ENCODE measurements at regions not wholly inside any gene's neighbourhood (a gene's known extent, or its start where the extent isn't known, plus 50 kb on each side); places are given as distances from the start of the nearest gene placed in this dataset.

- TF ChIP-seq, protein P1, sequence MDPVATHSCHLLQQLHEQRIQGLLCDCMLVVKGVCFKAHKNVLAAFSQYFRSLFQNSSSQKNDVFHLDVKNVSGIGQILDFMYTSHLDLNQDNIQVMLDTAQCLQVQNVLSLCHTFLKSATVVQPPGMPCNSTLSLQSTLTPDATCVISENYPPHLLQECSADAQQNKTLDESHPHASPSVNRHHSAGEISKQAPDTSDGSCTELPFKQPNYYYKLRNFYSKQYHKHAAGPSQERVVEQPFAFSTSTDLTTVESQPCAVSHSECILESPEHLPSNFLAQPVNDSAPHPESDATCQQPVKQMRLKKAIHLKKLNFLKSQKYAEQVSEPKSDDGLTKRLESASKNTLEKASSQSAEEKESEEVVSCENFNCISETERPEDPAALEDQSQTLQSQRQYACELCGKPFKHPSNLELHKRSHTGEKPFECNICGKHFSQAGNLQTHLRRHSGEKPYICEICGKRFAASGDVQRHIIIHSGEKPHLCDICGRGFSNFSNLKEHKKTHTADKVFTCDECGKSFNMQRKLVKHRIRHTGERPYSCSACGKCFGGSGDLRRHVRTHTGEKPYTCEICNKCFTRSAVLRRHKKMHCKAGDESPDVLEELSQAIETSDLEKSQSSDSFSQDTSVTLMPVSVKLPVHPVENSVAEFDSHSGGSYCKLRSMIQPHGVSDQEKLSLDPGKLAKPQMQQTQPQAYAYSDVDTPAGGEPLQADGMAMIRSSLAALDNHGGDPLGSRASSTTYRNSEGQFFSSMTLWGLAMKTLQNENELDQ (CRISPR knock-in tag; IDR thresholded peaks at IDR 0.05; ENCODE audit: borderline replicate concordance): no peak
- TF ChIP-seq NR3C1 (CRISPR knock-in tag; IDR thresholded peaks at IDR 0.05) (no peak), GABPB1 (CRISPR knock-in tag; IDR thresholded peaks at IDR 0.05) (no peak), ZNF830 (CRISPR knock-in tag; IDR thresholded peaks at IDR 0.05) (no peak), CBX8 (IDR thresholded peaks at IDR 0.05; ENCODE audit: borderline replicate concordance, extremely low read depth, low read depth, low read length, poor library complexity, severe bottlenecking) (no peak), MTA2 (IDR thresholded peaks at IDR 0.05; ENCODE audit: low read depth) (no peak), TAL1 (IDR thresholded peaks at IDR 0.05) (no peak)
- TF ChIP-seq, protein P2, sequence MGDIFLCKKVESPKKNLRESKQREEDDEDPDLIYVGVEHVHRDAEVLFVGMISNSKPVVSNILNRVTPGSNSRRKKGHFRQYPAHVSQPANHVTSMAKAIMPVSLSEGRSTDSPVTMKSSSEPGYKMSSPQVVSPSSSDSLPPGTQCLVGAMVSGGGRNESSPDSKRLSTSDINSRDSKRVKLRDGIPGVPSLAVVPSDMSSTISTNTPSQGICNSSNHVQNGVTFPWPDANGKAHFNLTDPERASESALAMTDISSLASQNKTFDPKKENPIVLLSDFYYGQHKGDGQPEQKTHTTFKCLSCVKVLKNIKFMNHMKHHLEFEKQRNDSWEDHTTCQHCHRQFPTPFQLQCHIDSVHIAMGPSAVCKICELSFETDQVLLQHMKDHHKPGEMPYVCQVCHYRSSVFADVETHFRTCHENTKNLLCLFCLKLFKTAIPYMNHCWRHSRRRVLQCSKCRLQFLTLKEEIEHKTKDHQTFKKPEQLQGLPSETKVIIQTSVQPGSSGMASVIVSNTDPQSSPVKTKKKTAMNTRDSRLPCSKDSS (IDR thresholded peaks at IDR 0.05; ENCODE audit: low read depth, partially characterized antibody): no peak
Measured at GRCh38 chr4:130203571-130203970, 1107.6 kb downstream of the C4orf33 start (continued).

GRCh38 chr4:130210864-130211263 is 1114.9 kb downstream of the C4orf33 start:
- Histone ChIP-seq H2AFZ (ENCODE audit: low read depth, low read length) (no peak overlapping the region), H3K36me3 (ENCODE audit: control insufficient read depth, insufficient read depth, low read length) (no peaks in the 10 kb centered on the region), H3K9ac (ENCODE audit: insufficient read depth in 1 of 2, low read depth in 2 of 2, low read length in 2 of 2) (no peak overlapping the region), H3K4me2 (ENCODE audit: insufficient read depth, low read length) (no peak overlapping the region), H3K9me1 (ENCODE audit: control insufficient read depth, insufficient read depth, low read length) (no peaks in the 10 kb centered on the region), H4K20me1 (replicated peaks; ENCODE audit: control insufficient read depth, insufficient read depth, low read length) (no peaks in the 10 kb centered on the region), H3K27ac (ENCODE audit: extremely low read depth, low read depth, low read length) (no peak overlapping the region), H3K79me2 (ENCODE audit: control insufficient read depth, insufficient read depth, low read length) (no peaks in the 10 kb centered on the region), H3K9me3 (replicated peaks; ENCODE audit: control insufficient read depth, insufficient read depth, low read depth, low read length) (no peaks in the 10 kb centered on the region), H3K4me1 (replicated peaks in 1 of 2; ENCODE audit: control insufficient read depth in 2 of 2, insufficient read depth in 2 of 2, low read length in 2 of 2) (no peaks in the 10 kb centered on the region), H3K4me3 (no peak overlapping the region), H3K27me3 (ENCODE audit: control insufficient read depth in 2 of 2, insufficient read depth in 2 of 2, low read length in 2 of 2) (no peaks in the 10 kb centered on the region)
- FAIRE-seq (no peak), ATAC-seq (no peak), DNase-seq (ENCODE audit: extremely low read depth in 1 of 4, low spot score in 3 of 4) (no peak)
- WGBS (ENCODE audit: insufficient coverage, low coverage, missing lambda C conversion rate): 0% methylated on average over 1 of the region's 1 CpG
- in situ Hi-C loops (cut with MboI) (no loop called here), intact Hi-C loops (cut with micrococcal nuclease) (no loop called here)
- BruUV-seq (replicated peaks): no TSS peak
- ChIA-PET CTCF (ENCODE audit: low intra/inter-chr PET ratio) (no interaction called here), POLR2A (no interaction called here)
- TF ChIP-seq, protein P3, sequence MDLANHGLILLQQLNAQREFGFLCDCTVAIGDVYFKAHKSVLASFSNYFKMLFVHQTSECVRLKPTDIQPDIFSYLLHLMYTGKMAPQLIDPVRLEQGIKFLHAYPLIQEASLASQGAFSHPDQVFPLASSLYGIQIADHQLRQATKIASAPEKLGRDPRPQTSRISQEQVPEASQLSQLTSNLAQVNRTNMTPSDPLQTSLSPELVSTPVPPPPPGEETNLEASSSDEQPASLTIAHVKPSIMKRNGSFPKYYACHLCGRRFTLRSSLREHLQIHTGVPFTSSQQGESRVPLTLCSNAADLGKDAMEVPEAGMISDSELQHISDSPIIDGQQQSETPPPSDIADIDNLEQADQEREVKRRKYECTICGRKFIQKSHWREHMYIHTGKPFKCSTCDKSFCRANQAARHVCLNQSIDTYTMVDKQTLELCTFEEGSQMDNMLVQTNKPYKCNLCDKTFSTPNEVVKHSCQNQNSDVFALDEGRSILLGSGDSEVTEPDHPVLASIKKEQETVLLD (IDR thresholded peaks at IDR 0.05): no peak
- TF ChIP-seq ERF (CRISPR knock-in tag; IDR thresholded peaks at IDR 0.05) (no peak), ZNF57 (CRISPR knock-in tag; IDR thresholded peaks at IDR 0.05) (no peak), SAFB2 (IDR thresholded peaks at IDR 0.05; ENCODE audit: borderline replicate concordance, low read depth, low read length, severe bottlenecking) (no peak), MTA2 (IDR thresholded peaks at IDR 0.05; ENCODE audit: low read depth) (no peak), PTBP1 (IDR thresholded peaks at IDR 0.05; ENCODE audit: low read depth, low read length) (no peak), CC2D1A (IDR thresholded peaks at IDR 0.05) (no peak), CBFA2T2 (conservative IDR thresholded peaks at IDR 0.05) (no peak), ZFP36 (IDR thresholded peaks at IDR 0.05; ENCODE audit: low read depth, low read length, partially characterized antibody) (no peak), MYBL2 (IDR thresholded peaks at IDR 0.05; ENCODE audit: low read depth) (no peak), MYBL2 (CRISPR knock-in tag; IDR thresholded peaks at IDR 0.05; ENCODE audit: borderline replicate concordance) (no peak)
